C1 segment of cervical spinal cord (tissue), 14 donors: ENCODE measurements at regions not wholly inside any gene's neighbourhood (a gene's known extent, or its start where the extent isn't known, plus 50 kb on each side); places are given as distances from the start of the nearest gene placed in this dataset.

ENCODE experiments used
- DNase-seq, 14 donors: peaks; one replicate each; lab custom pipeline; 2025; lab: John Stamatoyannopoulos, UW

- DNase-seq = no peak
Observed at GRCh38 chr18:59758837-59759236, 61.6 kb upstream of the CCBE1 start.

GRCh38 chr18:59758106-59758505, 60.9 kb upstream of the CCBE1 start:
- no peak for DNase-seq

GRCh38 chr18:59752666-59753065, 55.4 kb upstream of the CCBE1 start:
- DNase-seq = no peak

- DNase-seq = no peak
Observed at GRCh38 chr18:59751186-59751585, 54.0 kb upstream of the CCBE1 start.

- DNase-seq = no peak
Observed at GRCh38 chr18:59748628-59749360, 51.6 kb upstream of the CCBE1 start.
